ENCODE measurements at regions not wholly inside any gene's neighbourhood (a gene's known extent, or its start where the extent isn't known, plus 50 kb on each side); places are given as distances from the start of the nearest gene placed in this dataset.

GRCh38 chr1:115142616-115143015, 53.3 kb upstream of the TSPAN2 start:
- no peaks in the 10 kb centered on the region for H3K9me3 ChIP-seq (ENCODE audit: insufficient read depth, low read depth, low read length)
- H2AK5ac ChIP-seq (ENCODE audit: low read length), result no peak overlapping the region
- H3K14ac ChIP-seq (ENCODE audit: low read length), result no peak overlapping the region
- no peak overlapping the region for H3K9ac ChIP-seq (ENCODE audit: low read length)
- H4K8ac ChIP-seq (ENCODE audit: low read depth, low read length), result no peak overlapping the region
- no peaks in the 10 kb centered on the region for H3K36me3 ChIP-seq (ENCODE audit: control insufficient read depth in 1 of 2, insufficient read depth in 2 of 2, low read length in 2 of 2)
- WGBS (ENCODE audit: extremely low coverage, insufficient coverage, insufficient read length), result no CpG with 5 or more reads among the region's 3 CpGs
- no peak overlapping the region for H4K12ac ChIP-seq (ENCODE audit: low read depth, low read length)
- H3K18ac ChIP-seq (ENCODE audit: low read length), result no peak overlapping the region
- H3K79me1 ChIP-seq (ENCODE audit: low read length), result peaks cover 10% of the 10 kb centered on the region
- H2AFZ ChIP-seq (ENCODE audit: insufficient read depth, low read length, poor library complexity), result peak overlapping the region; percentile 3
- H2BK5ac ChIP-seq (ENCODE audit: low read depth, low read length, poor library complexity), result no peak overlapping the region
- no peaks in the 10 kb centered on the region for H3K79me2 ChIP-seq (ENCODE audit: control insufficient read depth, insufficient read depth, low read length, poor library complexity)
- H2BK12ac ChIP-seq (ENCODE audit: low read length), result peak overlapping the region; percentile 42
- H3K27ac ChIP-seq (ENCODE audit: low read depth, low read length), result no peak overlapping the region
- H3K4me2 ChIP-seq (ENCODE audit: low read length), result no peak overlapping the region
- no peak overlapping the region for H4K91ac ChIP-seq (ENCODE audit: low read depth, low read length)
- H3K4ac ChIP-seq (ENCODE audit: low read depth, low read length), result no peak overlapping the region
- H2BK120ac ChIP-seq (ENCODE audit: insufficient read depth, low read length, poor library complexity), result no peak overlapping the region
- no peaks in the 10 kb centered on the region for H3K27me3 ChIP-seq (ENCODE audit: insufficient read depth, low read length)
- no peak for DNase-seq
- H3K23ac ChIP-seq (ENCODE audit: low read length), result no peak overlapping the region
- no peak overlapping the region for H3K4me3 ChIP-seq (ENCODE audit: low read depth, low read length)
- peaks cover 4 to 5% of the 10 kb centered on the region in 2 experiments for H3K4me1 ChIP-seq (ENCODE audit: control insufficient read depth in 1 of 2, insufficient read depth in 2 of 2, low read length in 2 of 2)

GRCh38 chr1:115141145-115141454, 51.8 kb upstream of the TSPAN2 start:
- Histone ChIP-seq H3K23ac (ENCODE audit: low read length) (no peak overlapping the region), H2AFZ (ENCODE audit: insufficient read depth, low read length, poor library complexity) (no peak overlapping the region), H3K4me3 (ENCODE audit: low read depth, low read length) (no peak overlapping the region), H2BK12ac (ENCODE audit: low read length) (peak overlapping the region; percentile 25), H3K18ac (ENCODE audit: low read length) (no peak overlapping the region), H3K9ac (ENCODE audit: low read length) (no peak overlapping the region), H4K8ac (ENCODE audit: low read depth, low read length) (no peak overlapping the region), H3K9me3 (ENCODE audit: insufficient read depth, low read depth, low read length) (no peaks in the 10 kb centered on the region), H3K4ac (ENCODE audit: low read depth, low read length) (no peak overlapping the region), H3K4me2 (ENCODE audit: low read length) (no peak overlapping the region), H3K79me2 (ENCODE audit: control insufficient read depth, insufficient read depth, low read length, poor library complexity) (no peaks in the 10 kb centered on the region), H2BK5ac (ENCODE audit: low read depth, low read length, poor library complexity) (no peak overlapping the region), H3K79me1 (ENCODE audit: low read length) (peaks cover 11% of the 10 kb centered on the region), H3K36me3 (ENCODE audit: control insufficient read depth in 1 of 2, insufficient read depth in 2 of 2, low read length in 2 of 2) (no peaks in the 10 kb centered on the region), H2AK5ac (ENCODE audit: low read length) (no peak overlapping the region), H2BK120ac (ENCODE audit: insufficient read depth, low read length, poor library complexity) (no peak overlapping the region), H3K27ac (ENCODE audit: low read depth, low read length) (no peak overlapping the region), H3K27me3 (ENCODE audit: insufficient read depth, low read length) (no peaks in the 10 kb centered on the region), H3K14ac (ENCODE audit: low read length) (no peak overlapping the region), H4K12ac (ENCODE audit: low read depth, low read length) (no peak overlapping the region), H3K4me1 (ENCODE audit: control insufficient read depth in 1 of 2, insufficient read depth in 2 of 2, low read length in 2 of 2) (peaks cover 5 to 6% of the 10 kb centered on the region in 2 experiments), H4K91ac (ENCODE audit: low read depth, low read length) (peak overlapping the region; percentile 2)
- no peak for DNase-seq

- Histone ChIP-seq H3K27me3 (ENCODE audit: insufficient read depth, low read length) (no peaks in the 10 kb centered on the region), H3K79me1 (ENCODE audit: low read length) (peaks cover 12% of the 10 kb centered on the region), H3K9ac (ENCODE audit: low read length) (no peak overlapping the region), H3K23ac (ENCODE audit: low read length) (no peak overlapping the region), H3K4me1 (ENCODE audit: control insufficient read depth in 1 of 2, insufficient read depth in 2 of 2, low read length in 2 of 2) (peaks cover 5 to 6% of the 10 kb centered on the region in 2 experiments), H2BK12ac (ENCODE audit: low read length) (peak overlapping the region; percentile 25), H3K36me3 (ENCODE audit: control insufficient read depth in 1 of 2, insufficient read depth in 2 of 2, low read length in 2 of 2) (no peaks in the 10 kb centered on the region), H3K4me2 (ENCODE audit: low read length) (no peak overlapping the region), H4K12ac (ENCODE audit: low read depth, low read length) (no peak overlapping the region), H2AK5ac (ENCODE audit: low read length) (no peak overlapping the region), H4K91ac (ENCODE audit: low read depth, low read length) (peak overlapping the region; percentile 2), H3K27ac (ENCODE audit: low read depth, low read length) (no peak overlapping the region), H3K9me3 (ENCODE audit: insufficient read depth, low read depth, low read length) (no peaks in the 10 kb centered on the region), H3K18ac (ENCODE audit: low read length) (no peak overlapping the region), H4K8ac (ENCODE audit: low read depth, low read length) (no peak overlapping the region), H2BK120ac (ENCODE audit: insufficient read depth, low read length, poor library complexity) (no peak overlapping the region), H3K4me3 (ENCODE audit: low read depth, low read length) (no peak overlapping the region), H3K14ac (ENCODE audit: low read length) (no peak overlapping the region), H3K4ac (ENCODE audit: low read depth, low read length) (no peak overlapping the region), H3K79me2 (ENCODE audit: control insufficient read depth, insufficient read depth, low read length, poor library complexity) (no peaks in the 10 kb centered on the region), H2BK5ac (ENCODE audit: low read depth, low read length, poor library complexity) (no peak overlapping the region), H2AFZ (ENCODE audit: insufficient read depth, low read length, poor library complexity) (no peak overlapping the region)
- DNase-seq, result peak; percentile 22 to 32
- WGBS (ENCODE audit: extremely low coverage, insufficient coverage, insufficient read length), result no CpG with 5 or more reads among the region's 2 CpGs
Observed at GRCh38 chr1:115140442-115141144, 51.3 kb upstream of the TSPAN2 start.

GRCh38 chr1:115139381-115139780, 50.1 kb upstream of the TSPAN2 start:
- Histone ChIP-seq H3K9ac (ENCODE audit: low read length) (no peak overlapping the region), H4K91ac (ENCODE audit: low read depth, low read length) (peak overlapping the region; percentile 73), H4K12ac (ENCODE audit: low read depth, low read length) (no peak overlapping the region), H3K4me2 (ENCODE audit: low read length) (no peak overlapping the region), H3K27me3 (ENCODE audit: insufficient read depth, low read length) (no peaks in the 10 kb centered on the region), H3K4ac (ENCODE audit: low read depth, low read length) (no peak overlapping the region), H3K4me1 (ENCODE audit: control insufficient read depth in 1 of 2, insufficient read depth in 2 of 2, low read length in 2 of 2) (peaks cover 10 to 15% of the 10 kb centered on the region in 2 experiments), H3K36me3 (ENCODE audit: control insufficient read depth in 1 of 2, insufficient read depth in 2 of 2, low read length in 2 of 2) (no peaks in the 10 kb centered on the region), H3K14ac (ENCODE audit: low read length) (peak overlapping the region; percentile 33), H2BK5ac (ENCODE audit: low read depth, low read length, poor library complexity) (peak overlapping the region; percentile 7), H2BK120ac (ENCODE audit: insufficient read depth, low read length, poor library complexity) (peak overlapping the region; percentile 45), H3K79me1 (ENCODE audit: low read length) (peaks cover 18% of the 10 kb centered on the region), H3K27ac (ENCODE audit: low read depth, low read length) (no peak overlapping the region), H3K9me3 (ENCODE audit: insufficient read depth, low read depth, low read length) (no peaks in the 10 kb centered on the region), H2BK12ac (ENCODE audit: low read length) (peak overlapping the region; percentile 53), H3K4me3 (ENCODE audit: low read depth, low read length) (no peak overlapping the region), H2AK5ac (ENCODE audit: low read length) (peak overlapping the region; percentile 66), H3K18ac (ENCODE audit: low read length) (no peak overlapping the region), H3K23ac (ENCODE audit: low read length) (no peak overlapping the region), H4K8ac (ENCODE audit: low read depth, low read length) (peak overlapping the region; percentile 47), H2AFZ (ENCODE audit: insufficient read depth, low read length, poor library complexity) (peak overlapping the region; percentile 1), H3K79me2 (ENCODE audit: control insufficient read depth, insufficient read depth, low read length, poor library complexity) (no peaks in the 10 kb centered on the region)
- no CpG with 5 or more reads among the region's 9 CpGs for WGBS (ENCODE audit: extremely low coverage, insufficient coverage, insufficient read length)
- no peak for DNase-seq
